NCI-H1417 (cell line): ENCODE measurements at regions not wholly inside any gene's neighbourhood (a gene's known extent, or its start where the extent isn't known, plus 50 kb on each side); places are given as distances from the start of the nearest gene placed in this dataset.

Experiments used
- DNase-seq, 3 experiments: peaks; one replicate each; lab custom pipeline; 2025; lab: John Stamatoyannopoulos, UW

- DNase-seq, result peak in 1 of 3 experiments; percentile 22
Measured at GRCh38 chr1:104825401-104825800, 1075.7 kb downstream of the AMY1C start.

- DNase-seq, result no peak
Measured at GRCh38 chr1:104830534-104830933, 1080.8 kb downstream of the AMY1C start.

- DNase-seq, result no peak
Measured at GRCh38 chr1:104852151-104852550, 1102.5 kb downstream of the AMY1C start.

- no peak for DNase-seq
Measured at GRCh38 chr1:104853276-104853675, 1103.6 kb downstream of the AMY1C start.

GRCh38 chr1:104854529-104854928 lies 1104.8 kb downstream of the AMY1C start:
- no peak for DNase-seq

- DNase-seq, result no peak
Measured at GRCh38 chr1:104855550-104855949, 1105.9 kb downstream of the AMY1C start.

DNA sequence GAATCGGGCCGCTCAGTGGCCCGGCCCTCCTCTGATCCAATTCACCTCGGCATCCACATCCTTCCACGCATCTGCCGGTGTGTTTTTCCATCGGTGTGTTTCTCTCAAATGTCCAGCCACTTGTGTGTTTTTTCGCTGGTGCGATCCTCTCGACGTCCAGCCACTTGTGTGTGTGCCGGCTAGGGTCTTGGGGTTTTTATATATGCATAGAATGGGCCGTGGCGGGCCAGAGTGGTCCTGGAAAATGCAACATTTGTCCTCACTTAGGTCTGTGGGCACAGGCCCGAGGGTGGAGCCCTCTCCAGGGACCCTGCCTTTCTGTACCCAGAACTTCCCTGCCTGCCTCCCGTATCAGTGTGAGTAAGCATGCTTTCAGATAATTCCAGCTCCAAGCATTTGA lies 1106.4 kb downstream of the AMY1C start:
- DNase-seq, result no peak

- DNase-seq, result no peak
Measured at GRCh38 chr1:104856518-104856917, 1106.8 kb downstream of the AMY1C start.

DNA sequence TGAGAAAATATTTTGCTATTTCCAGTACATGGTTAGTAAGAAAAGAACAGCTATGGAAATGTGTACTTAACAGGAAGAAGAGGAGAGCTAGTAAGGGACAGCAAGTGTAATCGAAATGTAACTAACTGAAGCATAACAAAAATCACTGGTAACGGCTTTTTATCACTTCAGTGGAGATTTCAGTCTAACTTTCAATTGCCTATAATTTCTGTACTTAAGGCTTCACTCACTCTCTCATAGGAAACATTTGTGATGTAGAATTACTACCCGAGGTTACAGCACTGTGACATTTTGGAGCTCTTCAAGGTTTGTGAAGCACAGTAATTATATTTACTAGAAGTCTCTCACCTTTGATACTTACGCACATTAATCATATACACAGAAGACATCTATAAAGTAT lies 1119.1 kb downstream of the AMY1C start:
- DNase-seq, result peak in 2 of 3 experiments; percentile 3 to 55

GRCh38 chr1:104874044-104874443 lies 1124.3 kb downstream of the AMY1C start:
- no peak for DNase-seq

DNA sequence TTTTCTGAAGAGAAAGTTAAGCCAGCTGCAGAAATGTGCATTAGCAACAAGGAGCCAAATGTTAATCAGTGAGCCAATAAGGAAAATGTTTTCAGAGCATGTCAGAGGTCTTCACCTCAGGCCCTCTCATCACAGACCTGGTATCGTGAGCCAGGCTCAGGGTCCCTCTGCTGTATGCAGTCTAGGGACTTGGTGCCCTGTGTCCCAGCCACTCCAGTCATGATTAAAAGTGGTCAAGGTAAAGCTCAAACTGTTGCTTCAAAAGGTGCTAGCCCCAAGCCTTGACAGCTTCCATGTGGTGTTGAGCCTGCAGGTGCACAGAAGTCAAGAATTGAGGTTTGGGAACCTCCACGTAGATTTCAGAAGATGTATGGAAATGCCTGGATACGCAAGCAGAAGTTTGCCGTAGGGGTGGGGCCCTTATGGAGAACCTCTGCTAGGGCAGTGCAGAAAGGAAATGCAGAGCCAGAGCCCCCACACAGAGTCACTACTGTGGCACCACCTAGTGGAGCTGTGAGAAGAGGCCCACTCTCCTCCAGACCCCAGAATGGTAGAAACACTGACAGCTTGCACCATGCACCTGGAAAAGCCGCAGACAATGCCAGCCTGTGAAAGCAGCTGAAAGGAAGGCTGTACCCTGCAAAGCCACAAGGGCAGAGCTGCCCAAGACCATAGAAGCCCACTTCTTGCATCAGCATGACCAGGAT lies 1128.7 kb downstream of the AMY1C start:
- no peak for DNase-seq

DNA sequence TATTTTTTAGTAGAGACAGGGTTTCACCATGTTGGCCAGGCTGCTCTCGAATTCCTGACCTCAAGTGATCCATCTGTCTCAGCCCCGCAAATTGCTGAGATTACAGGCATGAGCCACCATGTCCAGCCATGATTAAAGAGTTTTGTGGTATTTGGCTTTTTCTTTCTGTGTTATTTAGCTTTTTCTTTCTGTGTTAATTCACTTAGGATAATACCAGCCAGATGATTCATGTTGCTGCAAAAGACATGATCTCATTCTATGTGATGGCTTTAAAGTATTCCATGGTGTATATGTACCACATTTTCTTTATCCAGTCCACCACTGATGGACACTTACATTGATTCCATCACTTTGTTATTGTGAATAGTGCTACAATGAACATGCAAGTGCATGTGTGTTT lies 1135.2 kb downstream of the AMY1C start:
- DNase-seq, result no peak

- no peak for DNase-seq
Measured at GRCh38 chr1:104905322-104905721, 1155.6 kb downstream of the AMY1C start.

DNA sequence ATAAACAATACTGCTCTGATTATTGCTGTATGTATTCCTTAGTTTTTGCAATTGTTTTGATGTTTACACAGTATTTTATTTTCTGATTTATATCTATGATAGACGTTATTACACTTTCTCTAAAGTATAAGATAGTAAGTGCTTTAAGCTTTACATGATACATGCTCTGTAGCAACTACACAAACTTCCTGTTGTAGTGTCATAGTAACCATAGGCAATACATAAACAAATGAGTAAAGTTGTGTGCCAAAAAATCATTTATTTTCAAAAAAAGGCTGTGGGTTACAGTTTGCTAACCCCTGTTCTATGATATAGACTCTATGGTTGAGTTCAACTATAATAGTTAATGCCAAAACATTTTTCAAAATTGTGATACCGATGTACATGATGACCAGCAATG lies 1156.4 kb downstream of the AMY1C start:
- no peak for DNase-seq

DNA sequence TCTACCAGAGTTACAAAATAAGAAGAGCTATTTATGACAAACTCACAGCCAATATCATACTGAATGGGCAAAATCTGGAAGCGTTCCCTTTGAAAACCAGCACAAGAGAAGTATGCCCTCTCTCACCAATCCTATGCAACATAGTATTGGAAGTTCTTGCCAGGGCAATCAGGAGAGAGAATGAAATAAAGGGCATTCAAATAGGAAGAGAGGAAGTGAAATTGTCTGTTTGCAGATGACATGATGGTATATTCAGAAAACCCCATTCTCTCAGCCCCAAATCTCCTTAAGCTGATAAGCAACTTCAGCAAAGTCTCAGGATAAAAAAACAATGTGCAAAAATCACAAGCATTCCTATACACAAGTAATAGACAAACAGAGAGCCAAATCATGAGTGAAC lies 1169.5 kb downstream of the AMY1C start:
- DNase-seq, result no peak

DNA sequence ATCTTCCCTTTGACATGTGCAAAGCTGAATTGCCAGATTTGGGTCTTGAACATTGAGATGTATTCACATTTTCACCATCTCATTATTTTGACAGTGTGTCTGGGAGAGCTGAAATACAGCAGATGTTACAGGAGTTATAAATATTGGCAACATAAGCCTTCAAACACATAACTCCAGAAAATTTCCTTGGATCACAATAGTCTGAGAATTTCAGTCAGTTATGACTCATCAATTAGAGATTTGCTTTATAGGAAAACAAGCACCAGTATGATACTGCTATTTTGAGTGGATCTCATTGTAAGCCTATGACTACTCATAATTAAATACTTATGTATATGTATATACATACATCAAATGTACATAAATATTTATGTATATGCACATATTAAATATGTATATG lies 1171.8 kb downstream of the AMY1C start:
- DNase-seq, result no peak

DNA sequence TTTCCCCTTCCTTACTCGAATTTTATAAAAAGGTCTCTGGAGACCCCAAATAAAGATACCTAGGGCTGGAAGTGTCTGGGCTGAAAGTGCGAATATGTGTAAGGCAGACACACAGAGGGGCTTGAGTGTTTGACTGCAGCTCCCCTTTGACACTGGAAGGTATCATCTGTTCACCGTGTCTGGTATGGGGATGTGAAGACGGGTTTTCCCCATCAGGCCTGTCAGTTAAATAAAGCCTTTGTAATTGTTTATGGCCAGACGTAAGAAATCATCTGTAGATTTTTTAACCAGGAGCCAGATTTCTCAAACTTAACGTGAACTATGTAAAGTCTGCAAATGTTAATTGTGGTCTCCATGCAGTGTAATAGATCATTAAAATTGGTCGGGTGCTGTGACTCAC lies 1173.4 kb downstream of the AMY1C start:
- DNase-seq, result no peak

GRCh38 chr1:104929280-104929679 lies 1179.6 kb downstream of the AMY1C start:
- DNase-seq, result no peak

GRCh38 chr1:104932030-104932915 lies 1182.6 kb downstream of the AMY1C start:
- DNase-seq, result no peak

GRCh38 chr1:104932949-104933679 lies 1183.4 kb downstream of the AMY1C start:
- no peak for DNase-seq

DNA sequence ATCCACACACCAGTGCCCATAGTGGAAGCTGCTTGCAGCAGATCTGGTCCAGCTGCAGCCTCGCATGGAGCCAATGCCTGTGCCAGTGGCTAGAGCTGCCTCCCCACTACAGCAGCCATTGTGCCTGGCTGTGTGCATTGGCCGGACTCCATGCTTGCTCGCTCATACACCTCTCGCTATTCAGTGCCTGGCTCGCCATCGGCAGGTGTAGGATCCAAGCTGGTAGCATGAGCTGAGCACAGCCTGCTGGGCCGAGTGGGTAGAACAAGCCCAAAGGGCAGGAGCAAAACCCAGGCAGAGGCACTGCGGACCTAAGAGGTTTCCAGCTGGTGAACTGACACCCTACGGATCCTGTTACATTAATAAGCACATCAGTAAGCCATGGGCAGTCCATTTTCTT lies 1184.1 kb downstream of the AMY1C start:
- no peak for DNase-seq

GRCh38 chr1:104945406-104945805 lies 1195.7 kb downstream of the AMY1C start:
- no peak for DNase-seq
